ENCODE measurements at regions not wholly inside any gene's neighbourhood (a gene's known extent, or its start where the extent isn't known, plus 50 kb on each side); places are given as distances from the start of the nearest gene placed in this dataset.

DNA sequence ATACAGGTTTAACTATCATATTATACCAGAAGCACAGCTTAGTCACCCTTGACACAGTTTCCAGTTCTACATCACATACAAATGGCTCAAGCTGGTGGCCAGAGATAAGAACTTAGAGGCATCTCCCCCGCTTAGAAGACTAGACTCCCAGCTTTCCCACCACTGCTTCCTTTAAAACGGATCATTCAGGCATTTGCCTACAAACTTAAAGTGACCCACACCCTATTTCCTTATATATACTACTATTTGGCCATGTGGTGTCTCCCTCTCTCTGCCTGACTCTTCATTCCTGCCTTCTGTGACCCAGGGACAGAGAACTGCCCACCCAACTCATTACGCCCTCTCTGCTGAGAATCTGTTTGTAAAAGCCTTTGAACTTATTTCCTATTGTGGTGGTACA, 781.2 kb upstream of the DIAPH2 start:
- Mint-ChIP-seq H3K36me3 (ENCODE audit: low read depth) (no peaks in the 10 kb centered on the region), H3K4me3 (ENCODE audit: unreplicated experiment) (no peak overlapping the region), H3K4me1 (ENCODE audit: low read depth) (no peaks in the 10 kb centered on the region), H3K9me3 (ENCODE audit: low read depth) (peaks cover 3% of the 10 kb centered on the region), H3K27ac (ENCODE audit: unreplicated experiment) (no peak overlapping the region), H3K27me3 (ENCODE audit: low read depth) (no peaks in the 10 kb centered on the region)
- no peak for DNase-seq (ENCODE audit: low spot score)
- TF ChIP-seq, protein P1, sequence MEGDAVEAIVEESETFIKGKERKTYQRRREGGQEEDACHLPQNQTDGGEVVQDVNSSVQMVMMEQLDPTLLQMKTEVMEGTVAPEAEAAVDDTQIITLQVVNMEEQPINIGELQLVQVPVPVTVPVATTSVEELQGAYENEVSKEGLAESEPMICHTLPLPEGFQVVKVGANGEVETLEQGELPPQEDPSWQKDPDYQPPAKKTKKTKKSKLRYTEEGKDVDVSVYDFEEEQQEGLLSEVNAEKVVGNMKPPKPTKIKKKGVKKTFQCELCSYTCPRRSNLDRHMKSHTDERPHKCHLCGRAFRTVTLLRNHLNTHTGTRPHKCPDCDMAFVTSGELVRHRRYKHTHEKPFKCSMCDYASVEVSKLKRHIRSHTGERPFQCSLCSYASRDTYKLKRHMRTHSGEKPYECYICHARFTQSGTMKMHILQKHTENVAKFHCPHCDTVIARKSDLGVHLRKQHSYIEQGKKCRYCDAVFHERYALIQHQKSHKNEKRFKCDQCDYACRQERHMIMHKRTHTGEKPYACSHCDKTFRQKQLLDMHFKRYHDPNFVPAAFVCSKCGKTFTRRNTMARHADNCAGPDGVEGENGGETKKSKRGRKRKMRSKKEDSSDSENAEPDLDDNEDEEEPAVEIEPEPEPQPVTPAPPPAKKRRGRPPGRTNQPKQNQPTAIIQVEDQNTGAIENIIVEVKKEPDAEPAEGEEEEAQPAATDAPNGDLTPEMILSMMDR (IDR thresholded peaks at IDR 0.05): peak; percentile 20

DNA sequence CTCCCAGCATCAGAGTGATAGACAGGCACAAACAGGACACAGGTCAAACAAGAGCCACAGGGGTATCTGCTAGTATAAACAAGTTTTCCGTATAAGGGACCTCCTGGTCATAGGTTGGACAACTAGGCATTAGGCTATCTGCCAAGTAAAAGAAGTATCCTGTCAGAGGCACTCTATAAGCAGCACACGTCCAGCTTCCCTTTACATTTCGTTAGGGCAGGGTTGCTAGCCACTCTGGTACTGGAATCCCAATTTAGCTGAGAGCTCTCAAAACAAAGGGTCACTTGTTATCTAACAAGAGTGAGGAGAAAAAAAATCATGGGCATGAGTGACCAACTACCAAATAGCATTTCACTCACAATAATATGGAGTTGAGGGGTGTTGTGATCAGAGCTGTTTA, 780.7 kb upstream of the DIAPH2 start:
- no peaks in the 10 kb centered on the region for H3K36me3 Mint-ChIP-seq (ENCODE audit: low read depth)
- no peak overlapping the region for H3K27ac Mint-ChIP-seq (ENCODE audit: unreplicated experiment)
- no peaks in the 10 kb centered on the region for H3K27me3 Mint-ChIP-seq (ENCODE audit: low read depth)
- DNase-seq (ENCODE audit: low spot score): no peak
- H3K4me1 Mint-ChIP-seq (ENCODE audit: low read depth): no peaks in the 10 kb centered on the region
- peaks cover 3% of the 10 kb centered on the region for H3K9me3 Mint-ChIP-seq (ENCODE audit: low read depth)
- no peak overlapping the region for H3K4me3 Mint-ChIP-seq (ENCODE audit: unreplicated experiment)
- TF ChIP-seq, protein P1 (IDR thresholded peaks at IDR 0.05): no peak

DNA sequence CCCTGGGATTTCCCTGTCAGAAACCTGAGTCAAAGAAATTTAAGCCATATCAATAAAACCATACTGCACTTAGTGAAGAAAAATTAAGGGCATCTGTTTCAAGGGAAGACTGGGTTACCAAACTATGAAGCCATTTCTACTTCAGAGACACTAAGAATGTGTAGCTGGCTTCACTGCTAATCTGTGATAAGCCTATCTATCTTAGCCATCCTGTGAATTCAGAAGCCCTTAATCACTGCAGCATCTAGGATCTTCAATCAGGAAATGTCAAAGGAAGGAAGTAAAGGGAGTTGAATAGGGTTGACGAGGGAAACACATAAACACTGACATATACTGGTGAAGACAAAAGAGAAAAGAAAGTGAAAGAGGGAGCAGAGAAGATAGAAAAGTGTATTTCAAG, 777.6 kb upstream of the DIAPH2 start:
- TF ChIP-seq, protein P1 (IDR thresholded peaks at IDR 0.05): no peak
- H3K4me3 Mint-ChIP-seq (ENCODE audit: unreplicated experiment): no peak overlapping the region
- no peaks in the 10 kb centered on the region for H3K9me3 Mint-ChIP-seq (ENCODE audit: low read depth)
- no peak overlapping the region for H3K27ac Mint-ChIP-seq (ENCODE audit: unreplicated experiment)
- no peaks in the 10 kb centered on the region for H3K36me3 Mint-ChIP-seq (ENCODE audit: low read depth)
- no peaks in the 10 kb centered on the region for H3K27me3 Mint-ChIP-seq (ENCODE audit: low read depth)
- H3K4me1 Mint-ChIP-seq (ENCODE audit: low read depth): no peaks in the 10 kb centered on the region
- no peak for DNase-seq (ENCODE audit: low spot score)

DNA sequence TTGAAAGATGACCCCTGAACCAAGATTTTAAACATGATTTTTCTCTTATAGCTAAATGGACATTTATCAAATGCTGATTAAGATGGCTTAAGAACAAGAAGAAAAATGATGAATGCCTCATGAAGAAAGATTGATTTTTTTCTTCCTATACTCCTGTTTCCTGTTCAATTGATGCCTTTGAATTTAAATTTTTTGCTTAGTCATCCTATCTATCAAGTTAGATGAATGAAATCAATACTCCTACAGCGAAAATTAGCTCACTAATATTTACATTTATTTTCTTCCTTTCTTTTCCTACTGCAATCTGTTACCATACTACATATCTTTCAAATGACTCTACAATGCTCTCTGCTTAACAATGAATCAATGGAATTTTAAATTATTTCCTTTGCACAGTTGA, 773.6 kb upstream of the DIAPH2 start:
- no peaks in the 10 kb centered on the region for H3K4me1 Mint-ChIP-seq (ENCODE audit: low read depth)
- no peak for DNase-seq (ENCODE audit: low spot score)
- H3K4me3 Mint-ChIP-seq (ENCODE audit: unreplicated experiment): no peak overlapping the region
- no peak overlapping the region for H3K27ac Mint-ChIP-seq (ENCODE audit: unreplicated experiment)
- H3K36me3 Mint-ChIP-seq (ENCODE audit: low read depth): no peaks in the 10 kb centered on the region
- no peaks in the 10 kb centered on the region for H3K27me3 Mint-ChIP-seq (ENCODE audit: low read depth)
- TF ChIP-seq, protein P1 (IDR thresholded peaks at IDR 0.05): no peak
- H3K9me3 Mint-ChIP-seq (ENCODE audit: low read depth): no peaks in the 10 kb centered on the region

DNA sequence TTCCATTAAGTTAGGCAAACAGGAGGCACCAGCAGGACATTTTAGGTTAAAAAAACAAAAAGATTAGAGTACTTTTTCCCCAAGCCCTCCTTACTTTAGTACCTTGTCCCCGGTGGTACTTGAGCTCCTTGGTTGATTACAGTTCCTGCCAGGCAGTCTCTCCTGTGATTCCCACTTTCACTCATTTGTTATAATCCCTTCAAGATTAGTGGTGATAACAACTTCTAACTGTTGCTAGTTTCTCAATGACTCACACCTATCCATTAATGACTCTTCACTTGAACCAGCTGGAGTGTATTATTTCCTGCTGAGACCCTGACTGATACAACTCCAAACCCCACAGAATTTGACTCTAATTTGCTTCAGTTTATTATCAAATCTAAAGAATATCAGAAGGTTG, 765.0 kb upstream of the DIAPH2 start:
- TF ChIP-seq, protein P1 (IDR thresholded peaks at IDR 0.05): no peak

More for the DNA sequence above, 765.0 kb upstream of the DIAPH2 start:
- no peak for DNase-seq (ENCODE audit: low spot score)
- Mint-ChIP-seq H3K27me3 (ENCODE audit: low read depth) (peaks cover 2% of the 10 kb centered on the region), H3K27ac (ENCODE audit: unreplicated experiment) (no peak overlapping the region), H3K36me3 (ENCODE audit: low read depth) (no peaks in the 10 kb centered on the region), H3K9me3 (ENCODE audit: low read depth) (no peaks in the 10 kb centered on the region), H3K4me1 (ENCODE audit: low read depth) (no peaks in the 10 kb centered on the region), H3K4me3 (ENCODE audit: unreplicated experiment) (no peak overlapping the region)

Data from chondrocyte (in vitro differentiated cells).